ENCODE measurements at regions not wholly inside any gene's neighbourhood (a gene's known extent, or its start where the extent isn't known, plus 50 kb on each side); places are given as distances from the start of the nearest gene placed in this dataset.

GRCh38 chr13:73519396-73520116 lies 460.8 kb downstream of the KLF5 start:
- TF ChIP-seq ZNF70 (CRISPR knock-in tag; IDR thresholded peaks at IDR 0.05) (no peak), TSHZ2 (CRISPR knock-in tag; IDR thresholded peaks at IDR 0.05) (no peak), BACH2 (CRISPR knock-in tag; IDR thresholded peaks at IDR 0.05; ENCODE audit: borderline replicate concordance) (no peak), ZC3H10 (CRISPR knock-in tag; IDR thresholded peaks at IDR 0.05) (no peak), PPARA (CRISPR knock-in tag; IDR thresholded peaks at IDR 0.05; ENCODE audit: borderline replicate concordance) (no peak), GLIS3 (CRISPR knock-in tag; IDR thresholded peaks at IDR 0.05) (no peak), OSR1 (CRISPR knock-in tag; IDR thresholded peaks at IDR 0.05) (no peak), POU6F1 (CRISPR knock-in tag; IDR thresholded peaks at IDR 0.05; ENCODE audit: borderline replicate concordance, low read depth) (no peak), ESRRG (CRISPR knock-in tag; IDR thresholded peaks at IDR 0.05) (no peak)
- no peak for ATAC-seq

GRCh38 chr13:73517766-73518165 lies 459.0 kb downstream of the KLF5 start:
- TF ChIP-seq OSR1 (CRISPR knock-in tag; IDR thresholded peaks at IDR 0.05) = no peak
- no peak for TF ChIP-seq ZNF70 (CRISPR knock-in tag; IDR thresholded peaks at IDR 0.05)
- TF ChIP-seq ZC3H10 (CRISPR knock-in tag; IDR thresholded peaks at IDR 0.05) = no peak
- TF ChIP-seq GLIS3 (CRISPR knock-in tag; IDR thresholded peaks at IDR 0.05) = no peak
- no peak for TF ChIP-seq TCF4 (CRISPR knock-in tag; IDR thresholded peaks at IDR 0.05; ENCODE audit: borderline replicate concordance)
- TF ChIP-seq ZNF565 (CRISPR knock-in tag; conservative IDR thresholded peaks at IDR 0.05; ENCODE audit: low read depth) = no peak
- TF ChIP-seq PATZ1 (CRISPR knock-in tag; IDR thresholded peaks at IDR 0.05; ENCODE audit: borderline replicate concordance) = no peak
- TF ChIP-seq ISL1 (CRISPR knock-in tag; IDR thresholded peaks at IDR 0.05) = no peak
- no peak for TF ChIP-seq CSDC2 (CRISPR knock-in tag; IDR thresholded peaks at IDR 0.05)
- TF ChIP-seq TOX (CRISPR knock-in tag; IDR thresholded peaks at IDR 0.05; ENCODE audit: borderline replicate concordance) = no peak
- no peak for TF ChIP-seq ZFP30 (CRISPR knock-in tag; IDR thresholded peaks at IDR 0.05)
- no peak for TF ChIP-seq TSHZ2 (CRISPR knock-in tag; IDR thresholded peaks at IDR 0.05)
- TF ChIP-seq CSRNP3 (CRISPR knock-in tag; IDR thresholded peaks at IDR 0.05) = no peak
- TF ChIP-seq RARB (CRISPR knock-in tag; IDR thresholded peaks at IDR 0.05) = no peak
- TF ChIP-seq POU6F1 (CRISPR knock-in tag; IDR thresholded peaks at IDR 0.05; ENCODE audit: borderline replicate concordance, low read depth) = no peak
- no peak for TF ChIP-seq PPARA (CRISPR knock-in tag; IDR thresholded peaks at IDR 0.05; ENCODE audit: borderline replicate concordance)
- TF ChIP-seq SNAI2 (CRISPR knock-in tag; IDR thresholded peaks at IDR 0.05) = no peak
- no peak for TF ChIP-seq CREB5 (CRISPR knock-in tag; IDR thresholded peaks at IDR 0.05; ENCODE audit: low read depth)
- TF ChIP-seq ZFP3 (CRISPR knock-in tag; IDR thresholded peaks at IDR 0.05) = no peak
- TF ChIP-seq ARNTL (CRISPR knock-in tag; IDR thresholded peaks at IDR 0.05; ENCODE audit: borderline replicate concordance, low read depth) = no peak
- ATAC-seq = no peak
